K562 (cell line): ENCODE measurements at regions not wholly inside any gene's neighbourhood (a gene's known extent, or its start where the extent isn't known, plus 50 kb on each side); places are given as distances from the start of the nearest gene placed in this dataset.

Source experiments
- ATAC-seq: fragments of 200-7000 bp; cut with Tn5 transposase; 3 replicates; pipeline ENCODE4 v1.9.1; 2020; ENCODE audit warnings: moderate library complexity
- BruUV-seq: library from RNA; stranded (reverse); fragments of 400-500 nt; replicated peaks from 2 replicates; lab custom pipeline; 2021; lab: Mats Ljungman, UMichigan
- CTCF ChIA-PET: fragments of 300-600 bp; formaldehyde crosslinking; extraction: SDS; loops from one replicate; lab custom pipeline; 2021; ENCODE audit warnings: low intra/inter-chr PET ratio; lab: Yijun Ruan, JAX
- POLR2A ChIA-PET: fragments of 300-600, 350-650 bp; sonication (Branson Sonifier 250); formaldehyde crosslinking; extraction: SDS; loops from one replicate; lab custom pipeline; 2021; ENCODE audit warnings: antibody characterized with exemption, inconsistent platforms; lab: Yijun Ruan, JAX
- DNase-seq, 4 experiments: peaks; one replicate each; pipeline versions ENCODE4 v3.0.0 to v3.0.0-alpha.2; 2011 to 2018; ENCODE audit warnings: low spot score in 3 of 4, mixed read lengths in 3 of 4; ENCODE audit errors: extremely low read depth in 1 of 4
- FAIRE-seq: peaks from 2 replicates; lab custom pipeline; 2011; peaks lifted over from hg19 to GRCh38; lab: Jason Lieb, UNC
- H2AFZ ChIP-seq: 2 replicates; pipeline ENCODE4 v1.6.0; 2011; ENCODE audit warnings: low read depth, low read length, control low read depth, inconsistent platforms
- H3K27ac ChIP-seq: fragments of 200-600 bp; 3 replicates; pipeline ENCODE4 v1.8.0; 2011; ENCODE audit warnings: low read depth, mild to moderate bottlenecking, control low read depth, inconsistent platforms, low read length, moderate library complexity, mixed read lengths; ENCODE audit errors: extremely low read depth
- H3K27me3 ChIP-seq, 2 experiments: fragments of 300-600 bp in 1 of 2; 2 replicates in 1 of 2; 3 replicates in 1 of 2; pipeline versions ENCODE4 v1.6.0 to v1.8.0; 2011; ENCODE audit warnings: inconsistent platforms in 2 of 2, low read length in 2 of 2, mild to moderate bottlenecking in 1 of 2, mixed read lengths in 1 of 2, moderate library complexity in 1 of 2; ENCODE audit not compliant: control insufficient read depth in 2 of 2, insufficient read depth in 2 of 2
- H3K36me3 ChIP-seq: fragments of 300-600 bp; 3 replicates; pipeline ENCODE4 v1.8.0; 2011; ENCODE audit warnings: mild to moderate bottlenecking, low read length, inconsistent platforms; ENCODE audit not compliant: control insufficient read depth, insufficient read depth
- H3K4me1 ChIP-seq, 2 experiments: fragments of 200-600 bp in 1 of 2; replicated peaks in 1 of 2; 2 replicates in 1 of 2; 3 replicates in 1 of 2; pipeline versions ENCODE4 v1.5.1 to v1.8.0; 2011; ENCODE audit warnings: inconsistent platforms in 2 of 2, low read length in 2 of 2, mild to moderate bottlenecking in 1 of 2, mixed read lengths in 1 of 2, moderate library complexity in 1 of 2; ENCODE audit not compliant: control insufficient read depth in 2 of 2, insufficient read depth in 2 of 2
- H3K4me2 ChIP-seq: 2 replicates; pipeline ENCODE4 v1.6.1; 2011; ENCODE audit warnings: low read length, control low read depth, inconsistent platforms, mixed read lengths; ENCODE audit not compliant: insufficient read depth
- H3K4me3 ChIP-seq: fragments of 200-600 bp; sonication (generic), shearing (Covaris generic); 2 replicates; pipeline ENCODE4 v1.5.1; 2016; ENCODE audit warnings: control low read depth, inconsistent platforms
- H3K79me2 ChIP-seq: fragments of 200-600 bp; 3 replicates; pipeline ENCODE4 v1.8.0; 2011; ENCODE audit warnings: low read length, inconsistent platforms; ENCODE audit not compliant: control insufficient read depth, insufficient read depth
- H3K9ac ChIP-seq, 2 experiments: 2 replicates each; pipeline versions ENCODE4 v1.6.0 to v1.6.1; 2011; ENCODE audit warnings: low read depth in 2 of 2, low read length in 2 of 2, control low read depth in 1 of 2, inconsistent platforms in 1 of 2, mild to moderate bottlenecking in 1 of 2, mixed read lengths in 1 of 2; ENCODE audit not compliant: insufficient read depth in 1 of 2
- H3K9me1 ChIP-seq: one replicate; pipeline ENCODE4 v1.6.0; 2011; ENCODE audit warnings: inconsistent platforms, mild to moderate bottlenecking, low read length, moderate library complexity; ENCODE audit not compliant: control insufficient read depth, insufficient read depth
- H3K9me3 ChIP-seq: replicated peaks from 2 replicates; pipeline ENCODE4 v1.5.1; 2011; ENCODE audit warnings: low read depth, low read length, inconsistent platforms; ENCODE audit not compliant: control insufficient read depth, insufficient read depth
- H4K20me1 ChIP-seq: replicated peaks from 2 replicates; pipeline ENCODE4 v1.6.1; 2011; ENCODE audit warnings: low read length, inconsistent platforms, mixed read lengths; ENCODE audit not compliant: control insufficient read depth, insufficient read depth
- BRCA1 ChIP-seq, 2 experiments: fragments of 450-650 bp in 1 of 2; sonication (generic) in 1 of 2; formaldehyde crosslinking in 1 of 2; IDR thresholded peaks; 2 replicates each; pipeline versions ENCODE4 v1.5.0 to v1.6.1; 2017 to 2020; ENCODE audit warnings: mild to moderate bottlenecking in 1 of 2, missing genetic modification reagents in 1 of 2
- CTBP1 ChIP-seq: fragments of 450-650 bp; IDR thresholded peaks from 2 replicates; pipeline ENCODE4 v1.6.1; 2016; ENCODE audit warnings: borderline replicate concordance
- DLX4 ChIP-seq: fragments of 250-450 bp; sonication (Bioruptor Pico); IDR thresholded peaks from 2 replicates; pipeline ENCODE4 v1.6.1; 2021; ENCODE audit warnings: mild to moderate bottlenecking
- ELK3 ChIP-seq: fragments of 450-650 bp; formaldehyde crosslinking; IDR thresholded peaks from 2 replicates; pipeline ENCODE4 v1.4.0; 2020; ENCODE audit warnings: mild to moderate bottlenecking
- EP400 ChIP-seq: fragments of 450-650 bp; IDR thresholded peaks from 2 replicates; pipeline ENCODE4 v1.6.1; 2017; ENCODE audit warnings: antibody characterized with exemption, mild to moderate bottlenecking, moderate library complexity
- HDAC2 ChIP-seq: fragments of 450-650 bp; IDR thresholded peaks from 2 replicates; pipeline ENCODE4 v1.6.1; 2016; ENCODE audit warnings: mild to moderate bottlenecking
- NR2F6 ChIP-seq: fragments of 450-650 bp; formaldehyde crosslinking; IDR thresholded peaks from 2 replicates; pipeline ENCODE4 v1.4.0; 2020; ENCODE audit warnings: mild to moderate bottlenecking
- SMAD3 ChIP-seq: fragments of 450-650 bp; formaldehyde crosslinking; conservative IDR thresholded peaks from 2 replicates; pipeline ENCODE4 v1.4.0; 2020; ENCODE audit warnings: mild to moderate bottlenecking
- TCF3 ChIP-seq: sonication (generic); formaldehyde crosslinking; IDR thresholded peaks from 2 replicates; pipeline ENCODE4 v1.4.0; 2020; ENCODE audit warnings: mild to moderate bottlenecking, missing genetic modification reagents
- ZNF384 ChIP-seq: IDR thresholded peaks from 2 replicates; pipeline ENCODE4 v1.6.1; 2012; ENCODE audit warnings: low read depth, low read length, improper control_type of control experiment
- WGBS: fragments of 100-300 bp; shearing (Covaris generic); methylation state at CpG from one replicate; pipeline ENCODE4 v1.1.6; 2016; ENCODE audit warnings: low coverage, mixed read lengths; ENCODE audit not compliant: insufficient coverage; ENCODE audit errors: missing lambda C conversion rate; 5-methylcytosine and 5-hydroxymethylcytosine counted together
- in situ Hi-C: fragments of 300-500 bp; cut with MboI; formaldehyde crosslinking; loops from 4 replicates; pipeline ENCODE4 v1.15.0; 2018; ENCODE audit warnings: inconsistent platforms, mixed read lengths
- intact Hi-C: fragments of 100-400 bp; cut with micrococcal nuclease; formaldehyde crosslinking; loops from 2 replicates; pipeline ENCODE4 v1.14.2; 2022
- TF ChIP-seq, protein P1 (sequence below): fragments of 250-450 bp; sonication (Bioruptor Pico); IDR thresholded peaks from 2 replicates; pipeline ENCODE4 v1.4.0; 2020; ENCODE audit warnings: mild to moderate bottlenecking, moderate library complexity

GRCh38 chr4:60359746-60360367, 840.3 kb upstream of the ADGRL3 start:
- FAIRE-seq (no peak), ATAC-seq (no peak), DNase-seq (no peak)
- Histone ChIP-seq H3K27ac (no peak overlapping the region), H3K9ac (no peak overlapping the region), H3K4me1 (no peaks in the 10 kb centered on the region), H3K79me2 (no peaks in the 10 kb centered on the region), H3K27me3 (no peaks in the 10 kb centered on the region), H3K9me1 (no peaks in the 10 kb centered on the region), H4K20me1 (no peaks in the 10 kb centered on the region), H2AFZ (no peak overlapping the region), H3K4me2 (no peak overlapping the region), H3K9me3 (no peaks in the 10 kb centered on the region), H3K4me3 (no peak overlapping the region), H3K36me3 (no peaks in the 10 kb centered on the region)
- in situ Hi-C loops (no loop called here), intact Hi-C loops (no loop called here)
- 0% methylated on average over 3 of the region's 3 CpGs for WGBS
- POLR2A ChIA-PET = no interaction called here
- TF ChIP-seq, protein P1, sequence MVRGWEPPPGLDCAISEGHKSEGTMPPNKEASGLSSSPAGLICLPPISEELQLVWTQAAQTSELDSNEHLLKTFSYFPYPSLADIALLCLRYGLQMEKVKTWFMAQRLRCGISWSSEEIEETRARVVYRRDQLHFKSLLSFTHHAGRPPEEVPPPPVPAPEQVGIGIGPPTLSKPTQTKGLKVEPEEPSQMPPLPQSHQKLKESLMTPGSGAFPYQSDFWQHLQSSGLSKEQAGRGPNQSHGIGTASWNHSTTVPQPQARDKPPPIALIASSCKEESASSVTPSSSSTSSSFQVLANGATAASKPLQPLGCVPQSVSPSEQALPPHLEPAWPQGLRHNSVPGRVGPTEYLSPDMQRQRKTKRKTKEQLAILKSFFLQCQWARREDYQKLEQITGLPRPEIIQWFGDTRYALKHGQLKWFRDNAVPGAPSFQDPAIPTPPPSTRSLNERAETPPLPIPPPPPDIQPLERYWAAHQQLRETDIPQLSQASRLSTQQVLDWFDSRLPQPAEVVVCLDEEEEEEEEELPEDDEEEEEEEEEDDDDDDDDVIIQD = no peak
- TF ChIP-seq EP400 (no peak), HDAC2 (no peak), SMAD3 (CRISPR knock-in tag) (no peak), TCF3 (CRISPR knock-in tag) (no peak), BRCA1 (IDR thresholded peaks at IDR 0.05) (no peak), BRCA1 (CRISPR knock-in tag; IDR thresholded peaks at IDR 0.05) (no peak), ZNF384 (no peak), ELK3 (CRISPR knock-in tag) (no peak), NR2F6 (CRISPR knock-in tag) (no peak), DLX4 (CRISPR knock-in tag) (no peak), CTBP1 (no peak)
- CTCF ChIA-PET = no interaction called here
- no TSS peak for BruUV-seq
